IPS-18c (cell line): ENCODE measurements at regions not wholly inside any gene's neighbourhood (a gene's known extent, or its start where the extent isn't known, plus 50 kb on each side); places are given as distances from the start of the nearest gene placed in this dataset.

ENCODE experiments used
- H3K4me3 ChIP-seq: 2 replicates; pipeline ENCODE4 v1.7.0; 2013; ENCODE audit warnings: low read depth, mild to moderate bottlenecking, low read length, moderate library complexity; ENCODE audit not compliant: insufficient read depth
- H3K9me3 ChIP-seq: one replicate; pipeline ENCODE4 v1.6.1; 2013; ENCODE audit warnings: mild to moderate bottlenecking, low read length, moderate library complexity; ENCODE audit not compliant: control insufficient read depth, insufficient read depth

DNA sequence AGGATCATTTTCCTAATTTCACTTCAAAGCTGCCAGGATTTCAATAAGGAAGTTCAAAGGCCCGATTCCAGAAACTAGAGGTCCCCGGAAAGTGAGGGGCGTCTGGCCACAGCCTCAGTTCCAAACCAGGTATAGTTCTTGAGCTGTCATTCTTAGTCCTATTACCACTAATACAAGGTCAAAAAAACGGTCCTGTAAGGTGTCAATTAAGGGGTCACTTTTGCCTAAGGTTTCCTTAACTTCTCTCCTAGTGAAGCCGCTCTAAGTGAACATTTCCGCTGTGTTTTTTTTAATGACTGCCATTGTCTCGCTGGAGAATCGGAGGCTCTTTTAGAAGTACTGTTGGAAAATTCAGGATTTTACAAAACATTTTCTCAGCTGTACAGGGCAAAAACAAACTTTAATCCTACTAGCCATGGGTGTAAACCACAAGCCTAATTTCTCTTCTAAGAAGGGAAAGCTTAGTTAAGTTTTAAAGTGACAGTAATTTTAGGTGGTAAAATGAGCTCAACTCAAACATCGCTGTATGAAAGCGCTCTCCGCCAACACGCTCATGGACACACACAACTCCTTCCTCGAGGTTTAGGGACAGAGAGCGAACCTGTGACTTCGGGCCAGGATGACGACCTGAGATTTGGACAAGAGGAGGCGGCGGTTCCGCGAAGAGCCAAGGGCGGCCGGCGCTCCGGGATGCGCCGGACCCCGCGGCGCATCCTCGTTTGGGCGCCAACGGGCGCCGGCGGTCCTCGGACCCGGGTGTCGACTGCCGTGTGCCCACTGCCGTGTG is 76.7 kb upstream of the IFNE start:
- Histone ChIP-seq H3K9me3 (no peaks in the 10 kb centered on the region), H3K4me3 (peak overlapping the region; percentile 77)

DNA sequence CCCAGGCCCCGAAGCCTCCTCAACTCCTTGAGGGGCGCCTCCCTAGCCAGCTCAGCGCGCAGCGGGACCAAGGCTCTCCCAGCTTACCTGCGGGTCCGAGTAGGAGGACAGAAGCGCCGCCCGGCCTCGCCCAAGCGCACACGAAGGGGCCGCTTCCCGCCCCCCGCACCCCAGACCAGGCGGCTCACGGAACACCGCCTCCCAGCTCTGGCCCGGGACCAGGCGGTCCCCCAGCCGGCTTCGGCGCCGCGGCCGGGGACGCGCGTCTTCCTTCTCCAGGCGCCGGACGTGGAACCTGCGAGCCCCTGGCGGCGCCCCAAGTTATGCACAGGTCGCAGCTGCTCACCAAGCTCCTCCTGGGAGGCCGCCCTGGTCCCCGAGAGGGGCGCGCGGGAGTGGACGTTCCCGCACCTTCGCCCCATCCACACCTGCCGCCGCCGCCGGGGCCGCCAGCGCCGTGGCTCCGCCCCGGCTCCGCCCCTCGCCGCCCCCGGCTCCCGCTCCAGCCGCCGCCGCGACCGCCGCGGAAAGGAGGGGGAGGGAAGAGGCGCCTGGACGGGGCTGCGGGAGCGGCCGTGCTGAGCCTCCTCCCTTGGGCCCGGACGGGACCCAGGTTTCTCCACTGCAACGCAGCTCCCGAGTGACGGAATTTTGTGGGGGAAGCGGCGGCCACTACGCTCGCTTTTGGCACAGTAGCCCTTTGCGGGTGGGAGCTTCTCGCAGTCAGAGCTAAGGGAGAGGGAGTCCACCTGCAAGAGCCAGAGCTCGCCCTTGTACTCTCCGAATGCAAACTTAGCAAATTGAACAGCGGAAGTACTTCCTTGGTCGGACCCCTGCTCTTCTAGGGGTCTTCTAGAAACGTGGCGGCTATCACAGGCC is 77.5 kb upstream of the IFNE start:
- Histone ChIP-seq H3K4me3 (peak overlapping the region; percentile 77), H3K9me3 (no peaks in the 10 kb centered on the region)

DNA sequence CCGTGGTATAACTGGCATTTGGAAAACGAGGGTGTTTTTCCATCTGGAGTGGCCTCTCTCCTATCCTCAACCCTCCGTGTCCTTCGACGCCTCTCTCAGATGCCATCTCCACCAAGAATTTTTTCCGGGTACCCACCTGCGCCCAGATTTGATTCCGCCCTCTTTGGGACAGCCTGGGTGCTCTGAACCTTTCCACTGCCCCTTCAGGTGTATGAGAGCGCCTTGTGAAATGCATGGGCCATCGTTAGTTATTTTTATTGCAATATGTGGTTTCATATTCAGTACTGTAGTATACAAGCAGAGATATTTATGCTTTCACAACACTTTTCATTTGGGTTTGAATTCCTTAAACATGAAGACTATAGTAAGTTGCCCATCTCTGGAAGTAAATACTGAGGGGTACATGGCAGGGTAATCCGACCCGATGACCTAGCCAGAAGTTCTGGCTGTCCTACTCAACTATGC is 78.2 kb upstream of the IFNE start:
- Histone ChIP-seq H3K4me3 (peak overlapping the region; percentile 77), H3K9me3 (no peaks in the 10 kb centered on the region)

DNA sequence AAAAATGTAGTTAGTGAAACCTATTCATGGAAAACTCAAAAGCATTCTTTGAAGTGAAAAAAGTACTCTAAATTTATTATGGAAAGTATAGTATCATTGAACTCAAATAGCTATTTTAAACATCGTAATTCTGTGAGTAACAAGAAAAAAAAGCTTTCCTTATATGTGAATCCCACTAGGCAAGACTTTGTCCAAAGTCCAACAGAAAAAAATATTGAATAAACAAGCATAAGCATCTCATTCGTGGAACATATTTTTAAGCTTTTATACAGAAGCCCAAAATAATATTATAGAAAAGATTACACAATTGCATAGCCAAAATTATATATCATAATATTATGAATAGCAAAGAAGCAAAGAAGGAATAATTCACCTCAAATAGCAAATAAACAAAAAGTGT is 79.4 kb upstream of the IFNE start:
- H3K4me3 ChIP-seq, result no peak overlapping the region
- H3K9me3 ChIP-seq, result no peaks in the 10 kb centered on the region

DNA sequence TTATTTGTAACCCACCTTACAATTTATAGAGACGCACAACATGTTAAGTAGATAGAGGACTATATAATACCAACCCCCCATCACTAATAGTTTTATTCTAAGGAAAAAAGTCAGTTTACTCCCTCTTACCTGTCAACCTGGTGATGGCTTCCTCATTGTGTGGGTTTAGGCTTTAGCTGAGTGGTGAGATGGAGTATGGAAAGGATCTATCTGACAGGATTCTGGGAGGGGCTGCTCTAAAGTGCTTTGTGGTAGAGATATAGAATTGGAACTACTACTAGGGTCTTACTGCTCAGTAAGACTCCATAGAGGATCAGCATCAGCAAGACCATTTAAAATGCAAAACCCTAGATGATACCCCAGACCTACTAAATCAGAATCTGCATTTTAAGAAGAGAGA is 82.1 kb upstream of the IFNE start:
- H3K4me3 ChIP-seq, result no peak overlapping the region
- no peaks in the 10 kb centered on the region for H3K9me3 ChIP-seq

DNA sequence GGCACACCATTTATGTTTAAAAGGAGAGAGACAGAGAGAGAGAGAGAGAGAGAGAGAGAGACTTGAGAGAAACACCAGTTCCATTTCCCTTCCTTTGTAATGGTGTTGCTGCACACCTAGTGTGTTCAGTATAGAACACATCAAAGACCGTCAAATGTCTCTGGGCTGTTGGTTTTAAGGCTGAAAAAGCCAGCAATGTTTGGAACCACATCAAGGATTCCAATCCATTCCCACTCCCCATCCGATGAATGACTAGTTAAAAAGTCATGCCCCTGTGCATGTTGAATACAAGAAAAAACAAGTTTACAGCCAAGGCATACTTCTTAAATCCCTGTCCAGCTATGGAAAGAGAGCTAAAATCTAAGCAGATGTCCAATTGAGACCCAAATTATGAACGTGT is 83.0 kb upstream of the IFNE start:
- Histone ChIP-seq H3K4me3 (no peak overlapping the region), H3K9me3 (no peaks in the 10 kb centered on the region)

DNA sequence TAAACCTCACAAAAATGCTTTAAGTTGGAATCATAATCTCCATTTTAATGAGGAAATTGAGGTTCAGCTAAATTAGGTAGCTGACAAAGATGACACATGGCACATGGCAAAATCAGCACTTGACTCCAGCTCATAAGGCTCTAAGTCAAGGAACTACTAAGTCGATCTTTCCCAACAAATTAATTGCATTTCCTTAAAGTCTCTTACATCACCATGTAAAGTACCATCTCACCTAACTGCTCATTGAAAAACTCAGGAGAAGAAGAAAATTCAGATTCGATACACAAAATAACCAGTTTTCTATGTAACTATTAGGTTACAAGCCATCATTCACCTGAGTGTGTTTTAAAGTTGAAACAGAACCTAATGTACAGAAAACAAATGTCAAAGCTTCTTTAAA is 85.8 kb upstream of the IFNE start:
- Histone ChIP-seq H3K4me3 (no peak overlapping the region), H3K9me3 (no peaks in the 10 kb centered on the region)

DNA sequence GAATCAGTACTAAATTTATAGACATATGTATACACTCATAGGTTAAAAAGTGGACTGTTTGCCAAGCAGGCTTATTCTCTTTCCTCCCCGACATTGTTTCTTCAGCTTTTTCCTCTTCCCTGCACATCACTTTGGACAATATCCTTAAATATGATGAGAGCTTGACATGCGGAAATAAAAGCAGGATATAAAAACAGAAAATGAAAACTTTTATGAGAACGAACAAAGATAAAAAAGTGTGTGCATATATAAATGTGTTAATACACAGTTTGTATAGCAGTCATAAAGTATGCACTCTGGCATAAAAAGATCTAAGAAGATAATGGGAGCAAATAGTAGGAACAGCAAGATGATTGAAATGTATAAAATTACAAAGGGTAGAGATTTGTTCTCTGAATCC is 86.4 kb upstream of the IFNE start:
- H3K4me3 ChIP-seq, result no peak overlapping the region

DNA sequence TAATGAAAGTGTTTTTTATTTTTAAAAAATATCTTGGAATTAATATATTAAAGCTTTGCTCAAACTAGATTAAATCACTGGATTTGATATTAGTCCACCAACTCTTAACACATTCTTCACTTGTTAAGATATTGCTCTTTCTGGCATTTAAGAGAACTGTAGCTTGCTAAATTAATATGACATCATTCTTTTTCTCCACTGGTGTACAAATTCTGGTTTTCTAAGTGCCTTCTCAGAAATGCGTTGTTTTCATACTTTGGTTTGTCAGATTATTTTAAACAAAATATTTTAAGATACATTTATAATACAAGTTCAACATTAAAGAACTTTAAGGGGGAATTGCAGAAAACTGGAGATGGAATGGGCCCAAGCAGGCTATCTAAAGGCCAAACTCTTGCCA is 87.6 kb upstream of the IFNE start:
- no peaks in the 10 kb centered on the region for H3K9me3 ChIP-seq
- no peak overlapping the region for H3K4me3 ChIP-seq

More for the DNA sequence above, 86.4 kb upstream of the IFNE start:
- H3K9me3 ChIP-seq, result no peaks in the 10 kb centered on the region

DNA sequence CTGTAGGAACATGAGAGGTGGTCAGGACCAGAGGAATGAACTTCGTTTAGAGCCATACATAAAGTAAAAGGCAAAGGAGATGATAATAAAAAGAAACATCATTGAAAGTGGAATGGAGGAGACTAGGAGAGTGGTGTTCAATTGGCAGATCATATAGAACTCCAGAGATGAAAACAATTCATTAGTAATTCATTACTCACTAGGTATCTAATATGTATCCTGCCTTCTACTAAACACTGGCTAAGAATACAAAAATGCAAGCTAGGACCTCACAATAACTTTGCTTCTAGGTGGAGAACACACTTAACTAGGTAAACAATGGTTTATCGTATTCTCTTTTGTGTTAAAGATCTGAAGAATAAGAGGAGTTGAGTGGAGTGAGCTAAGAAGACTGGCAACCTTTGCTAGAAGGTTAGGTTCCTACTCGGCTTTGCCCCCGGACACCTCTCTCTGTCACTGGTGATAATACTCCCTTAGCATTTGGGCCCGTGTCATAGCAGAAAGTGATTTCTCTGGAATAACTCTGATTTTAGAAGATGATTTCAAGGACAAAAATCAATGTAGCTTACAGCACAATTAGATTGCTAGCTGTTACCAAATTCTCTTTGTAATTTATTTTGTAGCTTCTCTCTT is 88.6 kb upstream of the IFNE start:
- no peaks in the 10 kb centered on the region for H3K9me3 ChIP-seq
- no peak overlapping the region for H3K4me3 ChIP-seq

DNA sequence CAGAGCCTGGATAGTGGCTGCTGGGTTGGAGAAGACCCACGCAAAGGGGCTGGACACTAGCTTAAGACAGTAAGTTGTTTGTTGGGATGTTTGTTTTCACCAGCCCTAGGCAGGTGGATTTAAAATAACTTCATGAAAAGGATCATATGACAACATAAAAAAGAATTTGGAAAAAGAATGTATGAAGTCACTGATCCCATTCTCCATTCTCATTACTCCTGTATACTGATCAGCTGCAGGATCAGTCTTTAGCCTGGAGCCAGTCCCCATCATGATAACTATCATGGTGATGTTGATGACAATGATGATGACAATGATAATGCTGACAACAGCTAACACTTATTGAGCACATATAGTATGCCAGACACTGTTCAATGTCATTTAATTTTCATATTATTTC is 92.1 kb upstream of the IFNE start:
- Histone ChIP-seq H3K9me3 (no peaks in the 10 kb centered on the region), H3K4me3 (no peak overlapping the region)

DNA sequence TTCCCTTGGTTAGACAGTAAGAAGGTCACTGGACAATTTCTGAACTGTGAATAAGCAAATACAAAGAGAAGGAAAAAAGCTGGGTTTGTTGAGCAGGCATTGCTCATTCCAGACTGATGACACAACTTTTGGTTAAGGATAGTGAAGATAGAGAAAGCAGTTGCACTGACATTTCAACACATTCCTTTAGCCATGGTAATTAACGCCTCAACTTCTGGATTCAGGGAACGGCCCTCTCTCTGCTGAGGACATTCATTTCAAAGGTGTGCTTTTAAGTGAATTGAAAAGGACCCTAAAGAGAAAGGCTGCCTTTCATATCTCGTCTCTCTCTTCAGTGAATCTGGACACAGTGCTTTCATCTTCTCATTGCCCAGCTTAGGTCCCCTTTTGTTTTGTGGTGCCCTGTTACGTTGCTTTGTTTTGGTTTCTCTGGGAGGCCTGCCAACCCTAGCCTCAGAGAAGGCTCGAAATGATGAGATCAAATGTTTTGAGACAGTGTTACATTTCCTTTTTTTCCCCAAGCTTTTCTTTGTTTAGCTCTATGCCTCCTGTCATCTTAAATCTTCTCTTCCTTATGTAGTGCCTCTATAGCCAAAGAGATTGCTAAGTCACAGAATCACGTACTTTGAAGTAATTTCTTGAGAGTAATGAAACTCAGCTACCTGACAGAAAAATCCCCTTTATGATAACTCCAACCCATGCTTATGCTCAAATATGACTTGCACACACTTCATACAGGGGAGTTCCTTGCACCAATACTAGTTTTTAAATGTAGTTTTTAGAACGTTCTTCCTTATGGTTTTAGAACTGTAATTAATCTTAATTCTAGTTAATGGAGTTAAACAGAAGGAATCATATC is 94.4 kb upstream of the IFNE start:
- H3K9me3 ChIP-seq, result no peaks in the 10 kb centered on the region
- H3K4me3 ChIP-seq, result no peak overlapping the region

DNA sequence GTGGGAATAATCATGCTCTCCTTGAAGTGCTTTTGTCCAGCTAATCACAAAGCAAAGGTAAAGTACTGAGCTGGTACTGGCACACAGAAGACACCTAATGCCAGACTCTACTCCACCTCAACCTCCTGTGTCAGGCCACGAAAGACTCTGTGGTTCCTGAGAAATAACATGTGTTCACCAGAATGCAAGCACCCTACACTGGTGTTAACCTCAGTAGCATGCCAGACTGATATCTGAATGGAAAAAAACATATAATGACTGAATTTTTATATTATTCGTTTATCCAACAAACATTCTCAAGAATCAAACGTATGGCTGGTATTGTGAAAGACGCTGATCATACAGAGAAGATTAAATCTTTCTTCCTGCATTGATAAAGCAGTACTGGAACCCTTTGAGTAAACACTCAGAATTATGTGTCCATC is 97.1 kb upstream of the IFNE start:
- Histone ChIP-seq H3K4me3 (no peak overlapping the region), H3K9me3 (no peaks in the 10 kb centered on the region)

DNA sequence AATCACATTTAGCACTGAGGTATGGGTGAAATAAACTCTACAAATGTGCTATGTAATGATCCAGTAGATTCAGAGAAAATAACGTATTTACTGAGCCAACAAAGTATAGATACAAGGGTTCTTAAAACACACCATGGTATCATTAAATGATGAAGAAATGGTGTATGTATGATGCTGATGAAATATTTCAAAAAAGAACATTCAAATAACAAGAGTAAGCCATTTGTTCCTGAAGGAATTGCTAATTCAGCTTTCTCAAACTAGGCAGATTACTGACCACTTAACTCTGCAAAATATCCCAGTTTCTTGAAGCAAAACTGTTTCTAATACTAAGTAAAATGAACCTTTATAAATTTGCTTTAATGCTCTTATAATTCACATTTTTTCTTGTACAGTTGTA is 97.6 kb upstream of the IFNE start:
- Histone ChIP-seq H3K9me3 (no peaks in the 10 kb centered on the region), H3K4me3 (no peak overlapping the region)

DNA sequence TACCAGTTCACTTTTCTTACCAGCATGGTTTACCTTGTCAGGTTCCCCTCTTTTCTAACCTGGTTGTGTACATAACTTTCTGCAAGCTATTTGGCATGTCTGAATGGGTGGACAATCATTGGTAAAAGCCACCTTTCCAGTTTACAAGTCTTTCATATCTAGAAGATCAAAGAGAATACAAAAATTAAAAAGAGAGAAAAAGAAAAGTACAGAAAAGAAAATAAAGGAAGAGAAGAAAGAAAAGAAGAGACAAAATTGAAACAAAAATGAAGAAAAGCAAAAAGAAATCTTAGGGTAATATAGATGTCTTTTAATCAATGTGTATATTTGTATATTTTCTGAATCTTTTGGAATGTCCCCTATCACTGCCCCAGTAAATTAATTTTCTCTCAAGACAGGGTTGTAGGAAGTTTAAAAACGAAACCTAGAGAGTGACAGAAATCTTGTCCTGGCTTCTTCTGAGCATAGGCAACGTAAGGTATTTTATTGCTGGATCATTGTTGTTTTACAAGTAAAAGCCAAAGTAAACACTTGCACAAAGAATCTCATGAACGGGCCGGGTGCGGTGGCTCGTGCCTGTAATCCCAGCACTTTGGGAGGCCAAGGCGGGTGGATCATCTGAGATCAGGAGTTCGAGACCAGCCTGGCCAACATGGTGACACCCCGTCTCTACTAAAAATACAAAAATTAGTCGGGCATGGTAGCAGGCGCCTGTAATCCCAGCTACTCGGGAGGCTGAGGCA is 98.7 kb upstream of the IFNE start:
- H3K4me3 ChIP-seq, result no peak overlapping the region
- H3K9me3 ChIP-seq, result no peaks in the 10 kb centered on the region

DNA sequence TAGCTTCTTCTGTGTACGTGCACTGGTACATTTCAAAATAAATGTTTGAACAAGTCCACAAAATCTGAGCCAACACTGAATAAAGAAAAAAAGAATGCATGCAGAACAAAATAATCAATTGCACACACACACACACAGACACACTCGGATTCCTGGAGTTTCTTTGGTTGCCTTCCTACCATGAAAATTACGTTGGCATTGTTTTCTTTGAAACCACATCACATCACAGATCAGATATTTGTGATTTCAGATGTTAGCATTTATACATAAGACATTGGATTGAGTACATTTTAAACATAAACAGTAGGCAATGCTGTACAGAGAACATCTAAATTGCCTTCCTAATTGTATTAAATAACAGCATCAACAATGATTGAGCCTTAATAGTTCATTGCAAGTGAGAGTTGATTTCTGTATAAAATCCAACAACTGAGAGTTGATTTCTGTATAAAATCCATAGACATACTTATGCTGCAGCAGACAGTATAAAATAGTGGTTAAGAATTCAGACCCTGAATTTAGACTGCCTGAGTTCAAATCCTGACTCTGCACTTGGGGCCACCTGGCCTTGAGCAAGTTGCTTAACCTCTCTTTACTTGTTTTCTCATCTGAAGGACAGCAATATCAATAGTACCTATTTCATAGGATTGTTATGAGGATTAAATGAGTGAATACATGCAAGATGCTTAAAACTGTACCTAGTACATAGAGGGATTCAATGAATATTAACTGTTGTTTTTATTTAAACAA is 101.7 kb upstream of the IFNE start:
- H3K4me3 ChIP-seq, result no peak overlapping the region
- H3K9me3 ChIP-seq, result no peaks in the 10 kb centered on the region
